ENCODE measurements at regions not wholly inside any gene's neighbourhood (a gene's known extent, or its start where the extent isn't known, plus 50 kb on each side); places are given as distances from the start of the nearest gene placed in this dataset.

GRCh38 chr10:10528563-10528910 lies 489.1 kb upstream of the CELF2 start:
- peak; percentile 46 to 55 for DNase-seq (ENCODE audit: low read depth in 2 of 2)
- TF ChIP-seq CTCF (IDR thresholded peaks at IDR 0.05; ENCODE audit: low read depth, low read length): no peak
- no peak overlapping the region for H3K4me3 ChIP-seq (replicated peaks in 1 of 2; ENCODE audit: low read depth in 2 of 2, low read length in 2 of 2)

- no peak for TF ChIP-seq CTCF (IDR thresholded peaks at IDR 0.05; ENCODE audit: low read depth, low read length)
- DNase-seq (ENCODE audit: low read depth in 2 of 2): peak in 1 of 2 donors; percentile 12
- H3K4me3 ChIP-seq (replicated peaks in 1 of 2; ENCODE audit: low read depth in 2 of 2, low read length in 2 of 2): no peak overlapping the region
These were observed 487.4 kb upstream of the CELF2 start for GRCh38 chr10:10530313-10530712.

- DNase-seq (ENCODE audit: low read depth in 2 of 2): no peak
- TF ChIP-seq CTCF (IDR thresholded peaks at IDR 0.05; ENCODE audit: low read depth, low read length): no peak
- no peak overlapping the region for H3K4me3 ChIP-seq (replicated peaks in 1 of 2; ENCODE audit: low read depth in 2 of 2, low read length in 2 of 2)
These were observed 485.4 kb upstream of the CELF2 start for GRCh38 chr10:10532236-10532635.

GRCh38 chr10:10532826-10533225 lies 484.8 kb upstream of the CELF2 start:
- H3K4me3 ChIP-seq (replicated peaks in 1 of 2; ENCODE audit: low read depth in 2 of 2, low read length in 2 of 2): no peak overlapping the region
- no peak for TF ChIP-seq CTCF (IDR thresholded peaks at IDR 0.05; ENCODE audit: low read depth, low read length)
- no peak for DNase-seq (ENCODE audit: low read depth in 2 of 2)

DNA sequence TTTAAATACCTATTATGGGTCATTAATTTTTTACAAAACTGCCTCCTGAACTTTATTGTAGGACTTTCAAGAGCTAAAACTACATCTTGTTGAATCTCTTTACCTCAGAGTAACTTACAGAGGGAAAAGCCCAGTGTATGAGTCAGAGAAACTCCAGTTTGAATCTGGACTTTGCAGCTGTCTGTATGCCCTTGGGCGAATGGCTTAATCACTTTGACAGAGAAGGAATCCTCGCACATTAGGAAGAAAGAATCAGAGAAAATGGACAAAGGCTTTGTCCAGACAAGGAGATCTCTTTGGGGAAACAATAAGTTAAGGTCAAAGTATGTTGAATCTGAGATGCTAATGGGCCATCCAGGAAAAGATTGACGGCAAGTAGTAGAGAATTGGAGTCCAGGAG lies 484.2 kb upstream of the CELF2 start:
- peak; percentile 6 to 10 for DNase-seq (ENCODE audit: low read depth in 2 of 2)
- H3K4me3 ChIP-seq (replicated peaks in 1 of 2; ENCODE audit: low read depth in 2 of 2, low read length in 2 of 2): no peak overlapping the region
- no peak for TF ChIP-seq CTCF (IDR thresholded peaks at IDR 0.05; ENCODE audit: low read depth, low read length)

- no peak for DNase-seq (ENCODE audit: low read depth in 2 of 2)
- H3K4me3 ChIP-seq (replicated peaks in 1 of 2; ENCODE audit: low read depth in 2 of 2, low read length in 2 of 2): no peak overlapping the region
- TF ChIP-seq CTCF (IDR thresholded peaks at IDR 0.05; ENCODE audit: low read depth, low read length): no peak
These were observed 479.3 kb upstream of the CELF2 start for GRCh38 chr10:10538326-10538725.

GRCh38 chr10:10540398-10540797 lies 477.3 kb upstream of the CELF2 start:
- TF ChIP-seq CTCF (IDR thresholded peaks at IDR 0.05; ENCODE audit: low read depth, low read length): no peak
- H3K4me3 ChIP-seq (replicated peaks in 1 of 2; ENCODE audit: low read depth in 2 of 2, low read length in 2 of 2): no peak overlapping the region
- DNase-seq (ENCODE audit: low read depth in 2 of 2): no peak
